ENCODE measurements at regions not wholly inside any gene's neighbourhood (a gene's known extent, or its start where the extent isn't known, plus 50 kb on each side); places are given as distances from the start of the nearest gene placed in this dataset.

- H3K4me3 ChIP-seq, result no peak overlapping the region
- no peaks in the 10 kb centered on the region for H3K36me3 ChIP-seq (ENCODE audit: control insufficient read depth, insufficient read depth, low read length)
- ATAC-seq (no peak; the same call in 2 of the 3 replicates), DNase-seq (ENCODE audit: extremely low read depth in 1 of 4, low spot score in 3 of 4) (no peak), FAIRE-seq (no peak)
- no peaks in the 10 kb centered on the region for H3K4me1 ChIP-seq (replicated peaks in 1 of 2; ENCODE audit: control insufficient read depth in 2 of 2, insufficient read depth in 2 of 2, low read length in 2 of 2)
- 4% methylated on average over 10 of the region's 10 CpGs for WGBS (ENCODE audit: insufficient coverage, low coverage, missing lambda C conversion rate)
- H3K27me3 ChIP-seq (ENCODE audit: control insufficient read depth in 2 of 2, insufficient read depth in 2 of 2, low read length in 2 of 2), result no peaks in the 10 kb centered on the region
- no peaks in the 10 kb centered on the region for H3K79me2 ChIP-seq (ENCODE audit: control insufficient read depth, insufficient read depth, low read length)
- intact Hi-C loops (cut with micrococcal nuclease), result no loop called here
- H3K4me2 ChIP-seq (ENCODE audit: insufficient read depth, low read length), result no peak overlapping the region
- ChIA-PET CTCF (ENCODE audit: low intra/inter-chr PET ratio) (no interaction called here), POLR2A (no interaction called here)
- H3K9ac ChIP-seq (ENCODE audit: insufficient read depth in 1 of 2, low read depth in 2 of 2, low read length in 2 of 2), result no peak overlapping the region
- H3K27ac ChIP-seq (ENCODE audit: extremely low read depth, low read depth, low read length), result no peak overlapping the region
- H2AFZ ChIP-seq (ENCODE audit: low read depth, low read length), result peak overlapping the region; percentile 7; the same call in 1 of the 2 replicates
- TF ChIP-seq ZNF316 (IDR thresholded peaks at IDR 0.05), result no peak
- no peaks in the 10 kb centered on the region for H3K9me1 ChIP-seq (ENCODE audit: control insufficient read depth, insufficient read depth, low read length)
- H4K20me1 ChIP-seq (replicated peaks; ENCODE audit: control insufficient read depth, insufficient read depth, low read length), result no peaks in the 10 kb centered on the region
- in situ Hi-C loops (cut with MboI), result no loop called here
- no peaks in the 10 kb centered on the region for H3K9me3 ChIP-seq (replicated peaks; ENCODE audit: control insufficient read depth, insufficient read depth, low read depth, low read length)
- BruUV-seq (replicated peaks), result no TSS peak
These were observed 605.2 kb downstream of the NR4A2 start for GRCh38 chr2:155727187-155727895.

GRCh38 chr2:155722290-155722689 is 610.2 kb downstream of the NR4A2 start:
- Histone ChIP-seq H3K4me3 (no peak overlapping the region), H3K36me3 (ENCODE audit: control insufficient read depth, insufficient read depth, low read length) (no peaks in the 10 kb centered on the region), H3K9me1 (ENCODE audit: control insufficient read depth, insufficient read depth, low read length) (no peaks in the 10 kb centered on the region), H3K4me2 (ENCODE audit: insufficient read depth, low read length) (no peak overlapping the region), H3K9ac (ENCODE audit: insufficient read depth in 1 of 2, low read depth in 2 of 2, low read length in 2 of 2) (no peak overlapping the region), H2AFZ (ENCODE audit: low read depth, low read length) (no peak overlapping the region), H4K20me1 (replicated peaks; ENCODE audit: control insufficient read depth, insufficient read depth, low read length) (no peaks in the 10 kb centered on the region), H3K4me1 (replicated peaks in 1 of 2; ENCODE audit: control insufficient read depth in 2 of 2, insufficient read depth in 2 of 2, low read length in 2 of 2) (no peaks in the 10 kb centered on the region), H3K9me3 (replicated peaks; ENCODE audit: control insufficient read depth, insufficient read depth, low read depth, low read length) (no peaks in the 10 kb centered on the region), H3K27ac (ENCODE audit: extremely low read depth, low read depth, low read length) (no peak overlapping the region), H3K79me2 (ENCODE audit: control insufficient read depth, insufficient read depth, low read length) (no peaks in the 10 kb centered on the region), H3K27me3 (ENCODE audit: control insufficient read depth in 2 of 2, insufficient read depth in 2 of 2, low read length in 2 of 2) (no peaks in the 10 kb centered on the region)
- WGBS (ENCODE audit: insufficient coverage, low coverage, missing lambda C conversion rate), result 1% methylated on average over 3 of the region's 3 CpGs
- intact Hi-C loops (cut with micrococcal nuclease) (no loop called here), in situ Hi-C loops (cut with MboI) (no loop called here)
- POLR2A ChIA-PET, result no interaction called here
- CTCF ChIA-PET (ENCODE audit: low intra/inter-chr PET ratio), result no interaction called here
- no peak for DNase-seq (ENCODE audit: extremely low read depth in 1 of 4, low spot score in 3 of 4)
- no TSS peak for BruUV-seq (replicated peaks)
- FAIRE-seq, result no peak
- ATAC-seq, result no peak
- no peak for TF ChIP-seq ZNF23 (CRISPR knock-in tag; IDR thresholded peaks at IDR 0.05)
- TF ChIP-seq CSDE1 (IDR thresholded peaks at IDR 0.05), result no peak
- no peak for TF ChIP-seq PBX2 (CRISPR knock-in tag; IDR thresholded peaks at IDR 0.05; ENCODE audit: low read depth)
- TF ChIP-seq PBX2 (tag; conservative IDR thresholded peaks at IDR 0.05; ENCODE audit: low read depth), result no peak
- no peak for TF ChIP-seq SMAD3 (CRISPR knock-in tag; conservative IDR thresholded peaks at IDR 0.05)

All from K562 (cell line).